Karpas-422 (cell line): ENCODE measurements at regions not wholly inside any gene's neighbourhood (a gene's known extent, or its start where the extent isn't known, plus 50 kb on each side); places are given as distances from the start of the nearest gene placed in this dataset.

ENCODE experiments used
- DNase-seq: peaks from one replicate; pipeline ENCODE4 v3.0.0-alpha.2; 2015
- H2AFZ ChIP-seq: fragments of 200-600 bp; sonication (generic); 2 replicates; pipeline ENCODE4 v1.6.1; 2014; ENCODE audit warnings: antibody characterized with exemption, low read length, mixed read lengths
- H3K27ac ChIP-seq: fragments of 200-600 bp; sonication (generic); 2 replicates; pipeline ENCODE4 v1.5.1; 2014; ENCODE audit warnings: mild to moderate bottlenecking, low read length, moderate library complexity
- H3K27me3 ChIP-seq: fragments of 200-600 bp; sonication (generic); 2 replicates; pipeline ENCODE4 v1.6.1; 2014; ENCODE audit warnings: low read length, mixed read lengths
- H3K36me3 ChIP-seq: fragments of 200-600 bp; sonication (generic); 2 replicates; pipeline ENCODE4 v1.6.1; 2014; ENCODE audit warnings: low read length, mixed read lengths; ENCODE audit not compliant: insufficient read depth
- H3K4me1 ChIP-seq: fragments of 200-600 bp; sonication (generic); 2 replicates; pipeline ENCODE4 v1.6.1; 2014; ENCODE audit warnings: mild to moderate bottlenecking, low read length, mixed read lengths
- H3K4me2 ChIP-seq: fragments of 200-600 bp; sonication (generic); 2 replicates; pipeline ENCODE4 v1.6.1; 2014; ENCODE audit warnings: low read length, low read depth, mild to moderate bottlenecking; ENCODE audit not compliant: poor library complexity, severe bottlenecking
- H3K4me3 ChIP-seq: fragments of 200-600 bp; sonication (generic); 2 replicates; pipeline ENCODE4 v1.5.1; 2014; ENCODE audit warnings: mild to moderate bottlenecking, antibody characterized with exemption, low read length, mixed read lengths
- H3K79me2 ChIP-seq: fragments of 200-600 bp; sonication (generic); 2 replicates; pipeline ENCODE4 v1.6.1; 2014; ENCODE audit warnings: mild to moderate bottlenecking, low read length, mixed read lengths
- H3K9ac ChIP-seq: fragments of 200-600 bp; sonication (generic); 2 replicates; pipeline ENCODE4 v1.6.0; 2014; ENCODE audit warnings: low read length
- H3K9me2 ChIP-seq: fragments of 200-600 bp; sonication (generic), shearing (Covaris generic); replicated peaks from 2 replicates; pipeline ENCODE4 v1.6.0; 2014; ENCODE audit warnings: mild to moderate bottlenecking, low read length, moderate library complexity; ENCODE audit not compliant: insufficient read depth
- H3K9me3 ChIP-seq: fragments of 300-700, 200-600 bp; sonication (generic); 2 replicates; pipeline ENCODE4 v1.6.1; 2014; ENCODE audit warnings: low read length, mixed read lengths
- H4K20me1 ChIP-seq: fragments of 200-600 bp; sonication (generic); 2 replicates; pipeline ENCODE4 v1.6.1; 2014; ENCODE audit warnings: mild to moderate bottlenecking, antibody characterized with exemption, low read length, low read depth; ENCODE audit not compliant: insufficient read depth

DNA sequence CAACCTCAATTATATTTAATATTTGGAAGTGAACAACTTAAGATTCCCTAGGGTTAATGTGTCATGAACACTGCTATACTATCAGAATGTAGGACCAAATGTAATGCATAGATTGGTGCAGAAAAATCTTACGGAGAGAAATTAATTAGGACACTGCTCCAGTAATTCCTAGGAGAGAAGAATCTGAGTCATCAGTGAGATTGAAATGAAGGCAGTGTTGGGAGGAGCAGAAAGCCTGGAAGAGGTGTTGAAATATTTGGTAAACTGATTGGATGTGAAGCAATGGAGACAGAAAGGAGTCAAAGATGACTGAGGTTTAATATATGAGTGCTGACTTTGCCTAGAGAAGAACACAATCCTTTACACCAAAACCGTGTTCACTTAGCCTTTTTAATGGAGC lies 836.0 kb downstream of the FAM181B start:
- no peaks in the 10 kb centered on the region for H3K9me2 ChIP-seq
- DNase-seq, result no peak
- no peaks in the 10 kb centered on the region for H3K36me3 ChIP-seq
- H3K9me3 ChIP-seq, result no peaks in the 10 kb centered on the region
- H4K20me1 ChIP-seq, result no peaks in the 10 kb centered on the region
- H3K79me2 ChIP-seq, result no peaks in the 10 kb centered on the region
- H3K4me3 ChIP-seq, result no peak overlapping the region
- no peak overlapping the region for H3K27ac ChIP-seq
- H3K27me3 ChIP-seq, result 0 out of 2 replicates have a peak, but pooled peaks cover 3% of the 10 kb centered on the region
- no peak overlapping the region for H3K9ac ChIP-seq
- H3K4me1 ChIP-seq, result no peaks in the 10 kb centered on the region
- no peak overlapping the region for H3K4me2 ChIP-seq
- no peak overlapping the region for H2AFZ ChIP-seq

DNA sequence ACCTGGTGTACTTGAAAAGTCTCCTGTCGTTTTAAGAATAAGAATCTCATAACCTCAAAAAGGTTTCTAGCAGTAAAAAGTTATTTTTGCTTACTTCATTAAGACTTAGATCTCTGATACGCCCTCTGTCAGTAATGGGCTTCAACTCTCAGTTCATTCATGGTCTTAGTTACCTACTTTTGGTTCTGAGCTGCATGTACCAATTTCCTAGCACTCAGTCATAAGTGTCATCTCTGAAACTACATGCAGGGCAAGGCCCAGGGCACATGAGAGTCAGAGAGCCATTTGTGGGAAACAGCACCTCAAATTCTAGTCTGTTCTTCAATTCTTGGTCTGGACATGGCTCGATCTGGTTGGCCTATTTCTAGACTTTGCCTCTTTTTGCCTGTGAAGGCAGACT lies 838.4 kb downstream of the FAM181B start:
- Histone ChIP-seq H3K9me3 (no peaks in the 10 kb centered on the region), H2AFZ (no peak overlapping the region), H3K27ac (no peak overlapping the region), H3K9ac (no peak overlapping the region), H4K20me1 (no peaks in the 10 kb centered on the region), H3K4me3 (no peak overlapping the region), H3K79me2 (no peaks in the 10 kb centered on the region), H3K36me3 (no peaks in the 10 kb centered on the region), H3K4me1 (no peaks in the 10 kb centered on the region), H3K4me2 (no peak overlapping the region), H3K27me3 (0 out of 2 replicates have a peak, but pooled peaks cover 3% of the 10 kb centered on the region), H3K9me2 (no peaks in the 10 kb centered on the region)
- DNase-seq, result no peak

DNA sequence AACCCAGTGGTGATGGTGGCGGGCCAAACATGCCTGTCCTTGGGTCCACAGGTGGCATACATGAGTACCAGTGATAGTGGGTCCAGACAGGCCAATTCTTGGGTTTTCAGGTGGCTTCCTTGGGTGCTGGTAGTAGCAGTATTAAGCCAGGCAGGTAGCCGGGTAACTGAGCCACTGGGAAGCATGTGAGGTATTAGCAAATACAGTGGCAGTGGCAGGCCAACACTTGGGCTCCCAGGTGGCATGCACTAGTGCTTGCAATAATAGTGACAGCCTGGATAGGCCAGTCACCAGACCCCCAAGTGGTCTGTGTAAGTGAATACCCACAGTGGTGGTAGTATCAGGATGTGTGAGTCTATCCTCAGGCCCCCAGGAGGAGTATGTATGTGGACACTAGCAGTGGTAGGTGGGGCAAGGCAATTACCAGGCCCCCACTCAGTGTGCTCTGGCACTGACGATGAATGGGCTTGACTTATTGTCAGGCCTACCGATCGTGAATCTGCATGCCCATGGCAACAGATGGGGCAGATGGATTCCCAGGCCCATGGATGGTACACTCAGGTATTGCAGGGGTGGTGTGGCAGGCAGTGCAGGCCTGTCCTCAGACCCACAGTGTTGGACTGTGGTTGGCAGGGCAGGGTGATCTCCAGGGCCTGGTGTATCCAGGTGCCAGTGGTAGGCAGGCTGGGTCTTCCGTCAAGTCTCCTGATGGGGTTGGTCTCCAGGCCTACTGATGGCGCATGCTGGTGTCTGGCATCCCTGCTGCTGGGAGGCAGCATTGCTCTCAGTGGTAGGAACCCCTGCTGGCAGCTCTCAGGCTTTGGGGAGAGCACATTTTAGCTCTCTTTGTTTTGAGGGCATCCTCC lies 840.7 kb downstream of the FAM181B start:
- Histone ChIP-seq H3K9me3 (no peaks in the 10 kb centered on the region), H3K27me3 (0 out of 2 replicates have a peak, but pooled peaks cover 3% of the 10 kb centered on the region), H2AFZ (no peak overlapping the region), H3K4me3 (no peak overlapping the region), H3K9ac (no peak overlapping the region), H3K9me2 (no peaks in the 10 kb centered on the region), H4K20me1 (no peaks in the 10 kb centered on the region), H3K27ac (no peak overlapping the region), H3K4me1 (no peaks in the 10 kb centered on the region), H3K79me2 (no peaks in the 10 kb centered on the region), H3K4me2 (no peak overlapping the region), H3K36me3 (no peaks in the 10 kb centered on the region)
- DNase-seq, result no peak

DNA sequence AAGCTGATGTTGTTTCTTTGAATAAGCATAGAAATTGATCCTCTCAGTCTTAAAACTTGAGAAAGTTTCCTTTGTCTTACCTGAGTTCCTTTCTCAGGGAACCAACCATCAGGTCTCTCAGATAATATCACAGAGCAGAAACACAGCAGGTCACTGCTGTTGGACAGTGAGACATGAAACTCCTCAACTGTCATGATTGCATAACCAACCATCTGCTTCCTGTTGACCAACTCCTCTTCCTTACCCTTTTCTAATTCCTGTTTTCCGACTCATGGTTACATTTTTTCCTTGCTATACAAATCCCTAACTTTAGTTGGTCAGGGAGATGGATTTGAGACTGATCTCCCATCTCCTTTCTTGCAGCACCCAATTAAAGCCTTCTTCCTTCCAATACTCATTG lies 845.3 kb downstream of the FAM181B start:
- H3K27ac ChIP-seq, result no peak overlapping the region
- H3K9me2 ChIP-seq, result no peaks in the 10 kb centered on the region; the same call in 1 of the 2 replicates
- no peak for DNase-seq
- H3K9me3 ChIP-seq, result no peaks in the 10 kb centered on the region
- H4K20me1 ChIP-seq, result no peaks in the 10 kb centered on the region
- H3K9ac ChIP-seq, result no peak overlapping the region
- no peak overlapping the region for H3K4me2 ChIP-seq
- no peaks in the 10 kb centered on the region for H3K79me2 ChIP-seq
- no peak overlapping the region for H3K4me3 ChIP-seq
- H2AFZ ChIP-seq, result no peak overlapping the region
- H3K4me1 ChIP-seq, result no peaks in the 10 kb centered on the region
- H3K36me3 ChIP-seq, result no peaks in the 10 kb centered on the region
- no peaks in the 10 kb centered on the region; the same call in 1 of the 2 replicates for H3K27me3 ChIP-seq

DNA sequence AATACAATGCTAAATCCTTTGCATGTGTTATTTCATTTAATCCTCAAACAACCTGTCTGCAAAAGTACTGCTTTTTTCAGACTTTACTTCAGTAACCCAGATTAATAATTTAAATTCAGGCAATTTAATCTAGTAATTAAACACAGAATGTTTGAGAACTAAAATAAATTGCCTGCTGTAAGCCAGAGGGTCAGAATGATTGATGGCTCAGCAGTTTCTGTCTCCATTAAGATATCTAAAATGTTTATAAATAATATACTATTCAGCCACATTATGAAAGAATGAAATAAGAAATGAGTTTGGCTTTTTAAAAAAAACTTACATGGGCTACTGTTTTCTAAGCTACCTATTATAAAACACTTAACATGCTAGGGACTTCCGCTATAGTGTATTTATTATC lies 846.0 kb downstream of the FAM181B start:
- Histone ChIP-seq H3K4me1 (no peaks in the 10 kb centered on the region), H3K9ac (no peak overlapping the region), H3K9me3 (no peaks in the 10 kb centered on the region), H3K4me3 (no peak overlapping the region), H3K4me2 (no peak overlapping the region), H3K36me3 (no peaks in the 10 kb centered on the region), H3K79me2 (no peaks in the 10 kb centered on the region), H3K27ac (no peak overlapping the region), H3K27me3 (no peaks in the 10 kb centered on the region; the same call in 1 of the 2 replicates), H3K9me2 (no peaks in the 10 kb centered on the region; the same call in 1 of the 2 replicates), H4K20me1 (no peaks in the 10 kb centered on the region), H2AFZ (no peak overlapping the region)
- no peak for DNase-seq

DNA sequence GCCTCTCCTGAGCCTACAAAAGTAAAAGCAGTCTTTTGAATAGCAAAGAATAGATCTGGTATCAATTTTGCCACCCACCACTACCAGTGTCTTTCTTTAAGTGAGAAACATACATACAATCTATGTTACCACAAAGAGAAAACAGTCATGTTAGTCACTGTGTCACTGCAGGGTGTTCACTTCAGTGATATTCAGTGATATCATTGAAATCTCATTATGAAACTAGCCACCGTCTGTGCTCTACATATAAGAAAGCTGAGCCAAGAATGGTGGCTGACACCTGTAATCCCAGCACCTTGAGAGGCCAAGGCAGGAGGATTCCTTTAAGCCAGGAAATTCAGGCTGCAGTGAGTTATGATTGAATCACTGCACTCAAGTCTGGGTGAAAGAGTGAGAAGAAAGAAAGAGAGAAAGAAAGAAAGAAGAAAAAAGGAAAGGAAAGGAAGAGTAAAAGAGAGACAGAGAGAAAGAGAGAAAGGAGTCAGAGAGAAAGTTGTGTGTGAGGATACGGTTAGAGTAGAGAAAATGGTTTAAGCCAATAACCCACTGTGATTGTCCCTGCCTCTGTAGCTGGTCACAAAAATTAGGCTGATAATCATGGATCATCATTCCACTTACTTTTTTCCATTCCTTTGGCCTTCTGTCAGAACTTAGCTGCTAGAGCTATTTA lies 847.1 kb downstream of the FAM181B start:
- Histone ChIP-seq H3K27ac (no peak overlapping the region), H2AFZ (no peak overlapping the region), H3K27me3 (no peaks in the 10 kb centered on the region; the same call in 1 of the 2 replicates), H3K4me3 (no peak overlapping the region), H3K9me2 (no peaks in the 10 kb centered on the region; the same call in 1 of the 2 replicates), H3K4me2 (no peak overlapping the region), H3K9me3 (no peaks in the 10 kb centered on the region), H3K9ac (no peak overlapping the region), H3K79me2 (no peaks in the 10 kb centered on the region), H3K4me1 (no peaks in the 10 kb centered on the region), H3K36me3 (no peaks in the 10 kb centered on the region), H4K20me1 (no peaks in the 10 kb centered on the region)
- DNase-seq, result no peak

DNA sequence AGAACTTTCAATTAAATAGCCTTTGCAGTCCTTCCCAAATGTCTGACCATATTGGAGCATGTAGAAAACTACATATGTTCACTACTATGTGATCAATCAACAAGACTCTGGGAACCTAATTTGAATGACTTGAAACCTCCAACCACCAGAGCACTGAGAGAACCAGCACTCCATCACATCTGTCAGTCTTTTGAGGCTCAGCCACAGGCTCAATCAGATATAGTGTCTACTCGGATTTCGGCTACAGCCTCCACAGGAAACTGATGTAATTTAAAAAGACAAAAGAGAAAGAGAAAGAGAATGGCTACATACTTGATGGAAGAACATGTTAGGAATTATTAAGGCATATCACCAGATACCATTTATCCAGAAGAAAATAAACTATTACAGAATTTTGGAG lies 859.0 kb downstream of the FAM181B start:
- no peaks in the 10 kb centered on the region for H3K79me2 ChIP-seq
- no peak for DNase-seq
- no peaks in the 10 kb centered on the region for H3K27me3 ChIP-seq
- H3K4me1 ChIP-seq, result peaks cover 6% of the 10 kb centered on the region
- H3K27ac ChIP-seq, result no peak overlapping the region
- H3K9me3 ChIP-seq, result no peaks in the 10 kb centered on the region
- H3K4me3 ChIP-seq, result no peak overlapping the region
- H2AFZ ChIP-seq, result no peak overlapping the region
- H4K20me1 ChIP-seq, result no peaks in the 10 kb centered on the region
- no peak overlapping the region for H3K9ac ChIP-seq
- H3K36me3 ChIP-seq, result no peaks in the 10 kb centered on the region
- H3K9me2 ChIP-seq, result no peaks in the 10 kb centered on the region
- no peak overlapping the region for H3K4me2 ChIP-seq

DNA sequence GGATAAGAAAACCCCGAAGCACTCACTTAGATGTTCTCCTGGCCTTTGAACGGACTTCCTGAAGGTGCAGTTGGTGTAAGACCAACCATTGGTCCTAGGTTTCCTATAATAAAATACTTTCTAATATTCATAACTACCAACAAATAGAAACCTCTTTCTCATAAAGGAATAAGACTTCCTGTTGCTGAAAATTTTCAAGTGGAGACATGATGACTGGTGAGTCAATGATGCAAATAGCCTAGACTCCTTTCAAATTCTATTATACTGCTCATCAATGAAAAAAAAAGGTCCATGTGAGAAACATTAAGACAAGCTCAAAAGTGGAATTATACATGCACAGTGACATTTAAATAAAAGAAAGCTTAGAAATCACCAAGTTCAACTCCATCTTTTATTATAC lies 862.8 kb downstream of the FAM181B start:
- H3K79me2 ChIP-seq, result no peaks in the 10 kb centered on the region
- peaks cover 12% of the 10 kb centered on the region for H3K4me1 ChIP-seq
- no peaks in the 10 kb centered on the region for H3K36me3 ChIP-seq
- H3K27me3 ChIP-seq, result no peaks in the 10 kb centered on the region
- H4K20me1 ChIP-seq, result no peaks in the 10 kb centered on the region
- no peak overlapping the region for H3K27ac ChIP-seq
- no peak overlapping the region for H3K4me2 ChIP-seq
- H2AFZ ChIP-seq, result no peak overlapping the region
- H3K9ac ChIP-seq, result no peak overlapping the region
- no peaks in the 10 kb centered on the region for H3K9me2 ChIP-seq
- H3K9me3 ChIP-seq, result no peaks in the 10 kb centered on the region
- no peak overlapping the region for H3K4me3 ChIP-seq
- no peak for DNase-seq
